ENCODE measurements at regions not wholly inside any gene's neighbourhood (a gene's known extent, or its start where the extent isn't known, plus 50 kb on each side); places are given as distances from the start of the nearest gene placed in this dataset.

GRCh38 chr1:189606047-189606446 is 871.6 kb downstream of the BRINP3 start:
- TF ChIP-seq, protein P1, sequence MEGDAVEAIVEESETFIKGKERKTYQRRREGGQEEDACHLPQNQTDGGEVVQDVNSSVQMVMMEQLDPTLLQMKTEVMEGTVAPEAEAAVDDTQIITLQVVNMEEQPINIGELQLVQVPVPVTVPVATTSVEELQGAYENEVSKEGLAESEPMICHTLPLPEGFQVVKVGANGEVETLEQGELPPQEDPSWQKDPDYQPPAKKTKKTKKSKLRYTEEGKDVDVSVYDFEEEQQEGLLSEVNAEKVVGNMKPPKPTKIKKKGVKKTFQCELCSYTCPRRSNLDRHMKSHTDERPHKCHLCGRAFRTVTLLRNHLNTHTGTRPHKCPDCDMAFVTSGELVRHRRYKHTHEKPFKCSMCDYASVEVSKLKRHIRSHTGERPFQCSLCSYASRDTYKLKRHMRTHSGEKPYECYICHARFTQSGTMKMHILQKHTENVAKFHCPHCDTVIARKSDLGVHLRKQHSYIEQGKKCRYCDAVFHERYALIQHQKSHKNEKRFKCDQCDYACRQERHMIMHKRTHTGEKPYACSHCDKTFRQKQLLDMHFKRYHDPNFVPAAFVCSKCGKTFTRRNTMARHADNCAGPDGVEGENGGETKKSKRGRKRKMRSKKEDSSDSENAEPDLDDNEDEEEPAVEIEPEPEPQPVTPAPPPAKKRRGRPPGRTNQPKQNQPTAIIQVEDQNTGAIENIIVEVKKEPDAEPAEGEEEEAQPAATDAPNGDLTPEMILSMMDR (IDR thresholded peaks at IDR 0.05): no peak
- TF ChIP-seq POLR2A (IDR thresholded peaks at IDR 0.05): no peak
- intact Hi-C loops (cut with DNase I): no loop called here
- ATAC-seq (no peak), DNase-seq (no peak)
- H3K36me3 ChIP-seq (replicated peaks in 1 of 2; ENCODE audit: insufficient read depth in 1 of 2, low read depth in 2 of 2): no peaks in the 10 kb centered on the region
- H3K4me3 ChIP-seq: no peak overlapping the region
- 76% methylated on average over 6 of the region's 6 CpGs for WGBS, 2 donors
- no peaks in the 10 kb centered on the region for H3K4me1 ChIP-seq
- no peak overlapping the region for H3K27ac ChIP-seq
- H3K27me3 ChIP-seq: no peaks in the 10 kb centered on the region
- no peaks in the 10 kb centered on the region for H3K9me3 ChIP-seq

DNA sequence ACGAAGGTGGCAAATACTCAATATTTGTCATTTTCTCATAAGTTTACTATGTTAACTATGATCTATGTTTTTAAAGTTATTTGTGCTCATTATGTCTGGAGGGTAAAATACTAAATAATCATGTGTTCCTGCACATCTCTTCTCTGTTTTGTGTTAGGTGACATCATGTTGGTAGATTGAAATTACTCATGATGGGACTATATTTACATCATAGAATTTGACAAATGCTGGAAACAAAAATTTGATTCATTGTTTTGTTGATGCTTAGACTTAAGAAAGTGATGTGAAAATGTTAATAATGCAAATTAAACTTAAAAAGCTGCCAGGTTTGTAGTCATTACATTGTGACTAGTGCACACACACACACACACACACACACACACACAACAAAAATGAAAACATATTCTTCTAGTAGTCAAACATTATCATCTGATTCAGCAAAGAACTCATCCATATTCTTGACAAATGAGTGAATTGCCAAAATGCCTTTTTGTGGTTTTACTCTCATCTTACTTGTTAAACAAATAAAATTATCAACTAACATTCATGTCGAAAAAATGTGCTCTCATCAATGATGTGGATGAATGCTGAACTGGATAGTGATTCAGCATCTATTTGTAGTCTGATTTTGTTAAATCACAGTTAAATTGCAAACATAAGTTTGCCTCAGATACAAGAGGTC is 870.7 kb downstream of the BRINP3 start:
- ATAC-seq (no peak), DNase-seq (no peak)
- Histone ChIP-seq H3K36me3 (replicated peaks in 1 of 2; ENCODE audit: insufficient read depth in 1 of 2, low read depth in 2 of 2) (no peaks in the 10 kb centered on the region), H3K27me3 (no peaks in the 10 kb centered on the region), H3K4me3 (no peak overlapping the region), H3K9me3 (no peaks in the 10 kb centered on the region), H3K4me1 (no peaks in the 10 kb centered on the region), H3K27ac (no peak overlapping the region)
- intact Hi-C loops (cut with DNase I): no loop called here
- no peak for TF ChIP-seq POLR2A (IDR thresholded peaks at IDR 0.05)
- TF ChIP-seq, protein P1 (IDR thresholded peaks at IDR 0.05): no peak
- 24 to 27% methylated on average over 2 of the region's 2 CpGs for WGBS, 2 donors

DNA sequence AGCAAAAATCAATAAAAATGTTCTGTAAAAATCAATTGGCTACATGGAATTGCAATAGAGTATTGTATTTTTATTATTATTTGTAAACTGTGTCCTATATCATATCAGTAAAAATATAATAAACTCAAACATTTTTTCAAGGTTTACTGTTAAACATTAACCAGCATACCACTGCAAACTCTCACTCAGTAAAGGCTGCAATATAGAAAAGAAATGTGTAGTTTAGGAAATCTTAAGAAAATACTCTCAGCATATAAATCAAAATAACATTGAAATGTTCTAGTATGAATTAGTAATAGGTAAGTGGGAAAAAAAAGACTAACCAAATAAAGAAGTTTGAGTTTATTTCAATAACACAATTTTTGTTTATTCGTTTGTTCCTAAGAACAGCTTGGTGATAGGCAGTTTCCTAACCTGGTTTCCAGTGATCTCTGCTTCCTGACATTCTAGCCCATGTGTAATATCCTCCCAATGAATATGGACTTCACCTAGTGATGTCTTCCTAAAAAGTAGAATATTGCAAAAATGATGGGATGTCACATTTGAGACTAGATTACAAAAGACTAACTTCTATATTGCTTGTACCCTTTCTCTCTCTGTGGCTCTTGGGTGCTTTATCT is 870.1 kb downstream of the BRINP3 start:
- Histone ChIP-seq H3K36me3 (replicated peaks in 1 of 2; ENCODE audit: insufficient read depth in 1 of 2, low read depth in 2 of 2) (no peaks in the 10 kb centered on the region), H3K27me3 (no peaks in the 10 kb centered on the region), H3K4me3 (no peak overlapping the region), H3K9me3 (no peaks in the 10 kb centered on the region), H3K27ac (no peak overlapping the region), H3K4me1 (no peaks in the 10 kb centered on the region)
- TF ChIP-seq, protein P1 (IDR thresholded peaks at IDR 0.05): no peak
- TF ChIP-seq POLR2A (IDR thresholded peaks at IDR 0.05): no peak
- intact Hi-C loops (cut with DNase I): no loop called here
- WGBS, 2 donors: 69 to 73% methylated on average over 1 of the region's 1 CpG
- no peak for DNase-seq
- no peak for ATAC-seq

DNA sequence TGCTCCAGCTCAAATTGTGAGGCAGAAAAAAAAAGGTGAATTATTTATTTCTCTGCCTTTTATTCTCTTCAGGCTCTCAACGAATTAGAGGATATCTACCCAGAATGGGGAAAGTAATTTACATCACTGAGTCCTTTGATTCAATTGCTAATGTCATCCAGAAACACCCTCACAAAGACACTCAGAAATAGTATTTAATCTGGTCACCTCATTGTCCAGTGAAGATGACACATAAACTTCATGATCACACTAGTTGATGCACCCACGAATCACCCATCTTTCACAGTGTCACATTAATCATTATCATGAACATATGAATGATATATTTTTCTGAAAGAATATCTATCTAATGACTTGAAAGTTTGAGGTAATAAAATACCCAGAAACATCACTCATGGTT is 868.5 kb downstream of the BRINP3 start:
- Histone ChIP-seq H3K4me3 (no peak overlapping the region), H3K27me3 (no peaks in the 10 kb centered on the region), H3K4me1 (no peaks in the 10 kb centered on the region), H3K36me3 (replicated peaks in 1 of 2; ENCODE audit: insufficient read depth in 1 of 2, low read depth in 2 of 2) (no peaks in the 10 kb centered on the region), H3K9me3 (no peaks in the 10 kb centered on the region), H3K27ac (no peak overlapping the region)
- intact Hi-C loops (cut with DNase I): no loop called here
- TF ChIP-seq, protein P1 (IDR thresholded peaks at IDR 0.05): no peak
- TF ChIP-seq POLR2A (IDR thresholded peaks at IDR 0.05): no peak
- WGBS, 2 donors: 59 to 69% methylated on average over 2 of the region's 2 CpGs
- DNase-seq: no peak
- no peak for ATAC-seq

DNA sequence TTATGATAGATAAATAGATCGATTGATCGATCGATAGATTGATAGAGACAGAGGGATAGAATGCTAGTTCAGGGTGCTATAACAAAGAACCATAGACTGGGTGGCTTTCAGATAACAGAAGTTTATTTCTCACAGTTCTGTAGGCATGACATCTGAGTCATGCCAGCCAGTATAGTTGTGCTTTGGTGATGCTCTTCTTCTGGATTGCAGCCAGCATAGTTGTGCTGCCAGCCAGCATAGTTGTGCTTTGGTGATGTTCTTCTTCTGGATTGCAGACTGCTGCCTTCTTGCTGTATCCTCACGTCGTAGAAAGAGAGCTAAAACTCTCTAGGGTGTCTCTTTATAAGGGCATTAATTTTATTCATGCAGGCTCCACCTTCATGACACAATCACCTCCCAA is 860.8 kb downstream of the BRINP3 start:
- Histone ChIP-seq H3K4me1 (no peaks in the 10 kb centered on the region), H3K4me3 (no peak overlapping the region), H3K27me3 (no peaks in the 10 kb centered on the region), H3K27ac (no peak overlapping the region), H3K9me3 (no peaks in the 10 kb centered on the region), H3K36me3 (replicated peaks in 1 of 2; ENCODE audit: insufficient read depth in 1 of 2, low read depth in 2 of 2) (no peaks in the 10 kb centered on the region)
- TF ChIP-seq, protein P1 (IDR thresholded peaks at IDR 0.05): no peak
- TF ChIP-seq POLR2A (IDR thresholded peaks at IDR 0.05): no peak
- 67 to 69% methylated on average over 5 of the region's 5 CpGs for WGBS, 2 donors
- ATAC-seq (no peak), DNase-seq (no peak)
- intact Hi-C loops (cut with DNase I): no loop called here

Data from body of pancreas (tissue), 4 donors.